ENCODE measurements at regions not wholly inside any gene's neighbourhood (a gene's known extent, or its start where the extent isn't known, plus 50 kb on each side); places are given as distances from the start of the nearest gene placed in this dataset.

- POLR2A ChIA-PET, result no interaction called here
- Histone ChIP-seq H3K36me3 (ENCODE audit: control insufficient read depth, insufficient read depth, low read length) (no peaks in the 10 kb centered on the region), H3K27me3 (ENCODE audit: control insufficient read depth, insufficient read depth, low read length) (no peaks in the 10 kb centered on the region), H3K4me3 (ENCODE audit: low read depth, low read length) (no peak overlapping the region)
- TF ChIP-seq CTCF (IDR thresholded peaks at IDR 0.05; ENCODE audit: insufficient read depth, low read depth, low read length), result no peak
- no peak for DNase-seq (ENCODE audit: low read depth)
- CTCF ChIA-PET, result interaction anchor here (0.7 kb wide), 1 partner anchor 24 kb away, joined by 3 read pairs; no protein-coding TSS in a partner anchor
Measured at GRCh38 chr6:120682145-120682544, 652.1 kb downstream of the TBC1D32 start.

GRCh38 chr6:120681204-120681603, 653.1 kb downstream of the TBC1D32 start:
- no peaks in the 10 kb centered on the region for H3K27me3 ChIP-seq (ENCODE audit: control insufficient read depth, insufficient read depth, low read length)
- no peak for TF ChIP-seq CTCF (IDR thresholded peaks at IDR 0.05; ENCODE audit: insufficient read depth, low read depth, low read length)
- POLR2A ChIA-PET, result no interaction called here

GRCh38 chr6:120675886-120676285, 658.4 kb downstream of the TBC1D32 start:
- CTCF ChIA-PET, result no interaction called here
- no peak for TF ChIP-seq CTCF (IDR thresholded peaks at IDR 0.05; ENCODE audit: insufficient read depth, low read depth, low read length)
- DNase-seq (ENCODE audit: low read depth), result no peak
- Histone ChIP-seq H3K4me3 (ENCODE audit: low read depth, low read length) (no peak overlapping the region), H3K27me3 (ENCODE audit: control insufficient read depth, insufficient read depth, low read length) (no peaks in the 10 kb centered on the region), H3K36me3 (ENCODE audit: control insufficient read depth, insufficient read depth, low read length) (no peaks in the 10 kb centered on the region)
- POLR2A ChIA-PET, result no interaction called here

More at GRCh38 chr6:120681204-120681603, 653.1 kb downstream of the TBC1D32 start:
- no peak for DNase-seq (ENCODE audit: low read depth)
- no peak overlapping the region for H3K4me3 ChIP-seq (ENCODE audit: low read depth, low read length)
- CTCF ChIA-PET, result no interaction called here
- no peaks in the 10 kb centered on the region for H3K36me3 ChIP-seq (ENCODE audit: control insufficient read depth, insufficient read depth, low read length)

GRCh38 chr6:120671519-120671918, 662.8 kb downstream of the TBC1D32 start:
- no peaks in the 10 kb centered on the region for H3K27me3 ChIP-seq (ENCODE audit: control insufficient read depth, insufficient read depth, low read length)
- no peak overlapping the region for H3K4me3 ChIP-seq (ENCODE audit: low read depth, low read length)
- TF ChIP-seq CTCF (IDR thresholded peaks at IDR 0.05; ENCODE audit: insufficient read depth, low read depth, low read length), result no peak
- ChIA-PET CTCF (no interaction called here), POLR2A (no interaction called here)
- no peaks in the 10 kb centered on the region for H3K36me3 ChIP-seq (ENCODE audit: control insufficient read depth, insufficient read depth, low read length)
- no peak for DNase-seq (ENCODE audit: low read depth)

- Histone ChIP-seq H3K36me3 (ENCODE audit: control insufficient read depth, insufficient read depth, low read length) (no peaks in the 10 kb centered on the region), H3K27me3 (ENCODE audit: control insufficient read depth, insufficient read depth, low read length) (no peaks in the 10 kb centered on the region), H3K4me3 (ENCODE audit: low read depth, low read length) (no peak overlapping the region)
- CTCF ChIA-PET, result interaction anchor here (0.6 kb wide), 1 partner anchor 414 kb away, joined by 3 read pairs; no protein-coding TSS in a partner anchor
- no peak for TF ChIP-seq CTCF (IDR thresholded peaks at IDR 0.05; ENCODE audit: insufficient read depth, low read depth, low read length)
- POLR2A ChIA-PET, result no interaction called here
- DNase-seq (ENCODE audit: low read depth), result no peak
Measured at GRCh38 chr6:120652506-120652905, 681.8 kb downstream of the TBC1D32 start.
